Activated B cell treated with CpG ODN at 0.5 μM for 24 hours (primary cell): ENCODE measurements at regions not wholly inside any gene's neighbourhood (a gene's known extent, or its start where the extent isn't known, plus 50 kb on each side); places are given as distances from the start of the nearest gene placed in this dataset.

ENCODE experiments used
- ATAC-seq: fragments of 200-7000 bp; cut with Tn5 transposase; one replicate; pipeline ENCODE4 v1.10.0; 2021; ENCODE audit warnings: low read depth, mild to moderate bottlenecking, moderate library complexity
- CTCF ChIA-PET: fragments of 350-600 bp; sonication (Branson Sonifier 250); formaldehyde crosslinking; loops from one replicate; lab custom pipeline; 2021; ENCODE audit warnings: antibody characterized with exemption; lab: Charles Lee
- POLR2A ChIA-PET: fragments of 350-600 bp; sonication (Branson Sonifier 250); formaldehyde crosslinking; loops from one replicate; lab custom pipeline; 2021; ENCODE audit warnings: antibody characterized with exemption; lab: Charles Lee
- DNase-seq: peaks from one replicate; pipeline ENCODE4 v3.0.0; 2022
- H3K27ac Mint-ChIP-seq: one replicate; pipeline ENCODE4 v1.8.0; 2020; ENCODE audit warnings: mixed read lengths
- H3K27me3 Mint-ChIP-seq: one replicate; pipeline ENCODE4 v1.8.0; 2021; ENCODE audit warnings: mixed read lengths
- H3K36me3 Mint-ChIP-seq: one replicate; pipeline ENCODE4 v1.8.0; 2021; ENCODE audit warnings: low read depth, mixed read lengths
- H3K4me1 Mint-ChIP-seq: one replicate; pipeline ENCODE4 v1.8.0; 2021; ENCODE audit warnings: mixed read lengths
- H3K4me3 Mint-ChIP-seq: one replicate; pipeline ENCODE4 v1.8.0; 2020; ENCODE audit warnings: mild to moderate bottlenecking, mixed read lengths
- H3K9me3 Mint-ChIP-seq: one replicate; pipeline ENCODE4 v1.8.0; 2020; ENCODE audit warnings: mixed read lengths
- intact Hi-C: fragments of 100-400 bp; cut with micrococcal nuclease; formaldehyde crosslinking; loops from one replicate; pipeline ENCODE4 v1.15.1; 2024
- TF ChIP-seq, protein P1 (sequence below): fragments of 200-600 bp; IDR thresholded peaks from one replicate; pipeline ENCODE4 v1.8.0; 2022; ENCODE audit warnings: antibody characterized with exemption, mild to moderate bottlenecking

DNA sequence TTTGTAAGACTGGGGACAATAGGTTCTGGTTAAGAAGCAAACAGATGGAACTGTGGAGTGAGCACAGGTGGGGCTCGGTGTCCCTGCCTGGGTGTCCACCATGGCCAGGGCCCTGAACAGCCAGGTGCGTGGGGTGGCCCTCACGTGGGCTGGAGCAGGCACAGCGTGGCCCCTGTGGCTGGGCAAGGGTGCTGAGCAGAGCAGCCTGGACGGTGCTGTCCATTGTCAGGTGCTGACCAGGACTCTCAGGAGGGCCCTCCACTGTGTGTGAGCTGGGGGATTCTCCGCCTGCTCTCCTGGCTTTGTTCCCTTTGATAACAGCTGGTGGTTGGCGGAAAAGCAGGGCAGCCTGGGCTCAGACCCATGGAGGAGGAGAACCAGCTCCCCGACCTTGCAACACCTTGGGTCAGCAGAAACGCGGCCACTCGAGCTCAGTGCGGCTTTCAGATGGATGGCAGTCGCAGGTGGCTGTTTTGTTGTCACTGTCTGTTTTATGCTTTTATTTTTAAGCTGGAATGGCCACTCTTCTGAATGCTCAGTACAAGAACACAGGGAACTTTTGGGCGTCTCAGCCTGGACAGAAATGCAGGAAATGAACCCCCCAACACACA lies 273.9 kb upstream of the ADARB2 start:
- ChIA-PET POLR2A (no interaction called here), CTCF (no interaction called here)
- Mint-ChIP-seq H3K4me1 (no peaks in the 10 kb centered on the region), H3K27ac (no peak overlapping the region), H3K27me3 (no peaks in the 10 kb centered on the region), H3K9me3 (no peaks in the 10 kb centered on the region), H3K36me3 (no peaks in the 10 kb centered on the region), H3K4me3 (no peak overlapping the region)
- TF ChIP-seq, protein P1, sequence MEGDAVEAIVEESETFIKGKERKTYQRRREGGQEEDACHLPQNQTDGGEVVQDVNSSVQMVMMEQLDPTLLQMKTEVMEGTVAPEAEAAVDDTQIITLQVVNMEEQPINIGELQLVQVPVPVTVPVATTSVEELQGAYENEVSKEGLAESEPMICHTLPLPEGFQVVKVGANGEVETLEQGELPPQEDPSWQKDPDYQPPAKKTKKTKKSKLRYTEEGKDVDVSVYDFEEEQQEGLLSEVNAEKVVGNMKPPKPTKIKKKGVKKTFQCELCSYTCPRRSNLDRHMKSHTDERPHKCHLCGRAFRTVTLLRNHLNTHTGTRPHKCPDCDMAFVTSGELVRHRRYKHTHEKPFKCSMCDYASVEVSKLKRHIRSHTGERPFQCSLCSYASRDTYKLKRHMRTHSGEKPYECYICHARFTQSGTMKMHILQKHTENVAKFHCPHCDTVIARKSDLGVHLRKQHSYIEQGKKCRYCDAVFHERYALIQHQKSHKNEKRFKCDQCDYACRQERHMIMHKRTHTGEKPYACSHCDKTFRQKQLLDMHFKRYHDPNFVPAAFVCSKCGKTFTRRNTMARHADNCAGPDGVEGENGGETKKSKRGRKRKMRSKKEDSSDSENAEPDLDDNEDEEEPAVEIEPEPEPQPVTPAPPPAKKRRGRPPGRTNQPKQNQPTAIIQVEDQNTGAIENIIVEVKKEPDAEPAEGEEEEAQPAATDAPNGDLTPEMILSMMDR, result no peak
- DNase-seq (no peak), ATAC-seq (no peak)
- intact Hi-C loops, result no loop called here

DNA sequence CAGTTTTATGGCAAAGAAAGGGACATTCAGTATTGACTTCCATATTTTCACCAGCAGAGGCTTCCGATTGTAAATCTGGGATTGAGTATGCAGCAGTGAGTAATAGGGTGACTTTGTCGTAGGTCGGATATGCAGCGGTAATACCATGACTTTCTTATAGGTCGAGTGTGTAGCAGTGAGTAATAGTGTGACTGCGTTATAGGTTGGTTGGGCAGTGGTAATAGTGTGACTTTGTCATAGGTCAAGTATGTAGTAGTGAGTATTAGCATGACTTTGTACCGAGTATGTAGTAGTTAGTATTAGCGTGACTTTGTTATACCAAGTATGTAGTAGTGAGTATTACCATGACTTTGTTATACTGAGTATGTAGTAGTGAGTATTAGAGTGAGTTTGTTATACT lies 268.2 kb upstream of the ADARB2 start:
- ChIA-PET CTCF (no interaction called here), POLR2A (no interaction called here)
- H3K9me3 Mint-ChIP-seq, result no peaks in the 10 kb centered on the region
- ATAC-seq (no peak), DNase-seq (no peak)
- no peaks in the 10 kb centered on the region for H3K27me3 Mint-ChIP-seq
- H3K27ac Mint-ChIP-seq, result no peak overlapping the region
- H3K4me3 Mint-ChIP-seq, result no peak overlapping the region
- H3K4me1 Mint-ChIP-seq, result no peaks in the 10 kb centered on the region
- intact Hi-C loops, result no loop called here
- no peaks in the 10 kb centered on the region for H3K36me3 Mint-ChIP-seq
- TF ChIP-seq, protein P1, result no peak

DNA sequence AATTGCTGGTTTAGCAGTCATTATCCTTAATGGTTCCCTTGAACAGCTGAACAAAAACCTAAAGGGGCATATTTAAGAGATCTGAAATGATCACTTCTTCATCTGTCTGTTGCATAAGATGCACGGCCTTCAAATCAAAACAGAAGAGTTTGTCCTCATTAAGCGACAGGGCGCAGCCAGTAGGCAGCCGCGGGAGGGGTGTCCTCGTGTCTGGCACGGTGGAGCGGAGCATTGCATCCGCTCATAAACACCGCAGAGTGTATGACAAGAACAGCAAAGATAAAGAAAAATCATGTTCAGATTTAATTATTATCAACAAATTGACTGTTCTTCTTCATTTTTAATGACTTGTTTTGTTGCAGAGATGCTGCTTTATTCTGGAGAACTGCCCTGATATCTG lies 255.6 kb upstream of the ADARB2 start:
- TF ChIP-seq, protein P1, result no peak
- ChIA-PET POLR2A (no interaction called here), CTCF (no interaction called here)
- Mint-ChIP-seq H3K4me1 (no peaks in the 10 kb centered on the region), H3K27me3 (no peaks in the 10 kb centered on the region), H3K36me3 (no peaks in the 10 kb centered on the region), H3K9me3 (no peaks in the 10 kb centered on the region), H3K4me3 (no peak overlapping the region), H3K27ac (no peak overlapping the region)
- ATAC-seq (no peak), DNase-seq (no peak)
- intact Hi-C loops, result no loop called here

DNA sequence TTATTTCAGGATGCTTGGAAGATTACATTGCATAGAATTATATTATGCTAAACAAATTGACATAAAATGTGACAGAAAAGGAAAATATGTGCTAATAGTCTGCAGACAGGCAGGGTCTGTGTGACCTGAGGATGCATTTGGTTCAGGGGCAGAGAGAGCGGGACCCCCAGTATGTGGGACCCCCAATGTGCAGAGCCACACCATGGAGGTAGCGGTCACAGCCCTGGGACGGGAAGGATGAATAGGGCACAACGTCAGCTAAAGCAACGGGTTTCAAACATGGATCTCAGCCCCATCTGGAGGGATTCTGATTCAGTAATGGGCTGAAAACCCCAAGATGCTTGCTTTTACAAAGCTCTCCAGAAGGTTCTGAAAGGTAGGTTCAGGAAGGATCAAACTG lies 251.8 kb upstream of the ADARB2 start:
- H3K36me3 Mint-ChIP-seq, result no peaks in the 10 kb centered on the region
- POLR2A ChIA-PET, result no interaction called here
- H3K27ac Mint-ChIP-seq, result no peak overlapping the region
- intact Hi-C loops, result no loop called here
- ATAC-seq, result no peak
- CTCF ChIA-PET, result no interaction called here
- DNase-seq, result no peak
- H3K9me3 Mint-ChIP-seq, result no peaks in the 10 kb centered on the region
- no peaks in the 10 kb centered on the region for H3K27me3 Mint-ChIP-seq
- TF ChIP-seq, protein P1, result no peak
- no peak overlapping the region for H3K4me3 Mint-ChIP-seq
- H3K4me1 Mint-ChIP-seq, result no peaks in the 10 kb centered on the region

DNA sequence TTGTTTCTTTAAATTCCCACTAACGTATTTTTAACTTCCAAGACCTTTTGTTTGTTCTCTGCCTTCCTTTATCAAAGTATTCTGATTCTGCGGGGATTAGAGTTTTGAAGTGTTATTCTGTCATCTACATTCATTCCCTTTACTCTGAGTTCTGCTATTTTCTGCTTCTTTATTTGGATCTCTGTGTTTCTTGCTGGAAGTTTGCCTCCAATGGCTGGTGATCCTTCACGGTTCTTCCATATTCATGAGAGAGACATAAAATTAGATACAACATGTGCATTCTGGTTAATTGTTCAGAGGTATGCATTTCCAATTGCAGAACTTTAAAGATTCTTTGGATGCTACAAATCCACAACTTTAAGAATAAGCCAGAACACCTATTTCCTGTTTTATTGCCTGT lies 244.7 kb upstream of the ADARB2 start:
- DNase-seq, result no peak
- H3K9me3 Mint-ChIP-seq, result peaks cover 8% of the 10 kb centered on the region
- POLR2A ChIA-PET, result no interaction called here
- intact Hi-C loops, result no loop called here
- no peaks in the 10 kb centered on the region for H3K36me3 Mint-ChIP-seq
- CTCF ChIA-PET, result no interaction called here
- TF ChIP-seq, protein P1, result no peak
- no peak for ATAC-seq
- no peaks in the 10 kb centered on the region for H3K4me1 Mint-ChIP-seq
- H3K4me3 Mint-ChIP-seq, result no peak overlapping the region
- no peaks in the 10 kb centered on the region for H3K27me3 Mint-ChIP-seq
- H3K27ac Mint-ChIP-seq, result no peak overlapping the region
